NT2/D1 (cell line): ENCODE measurements at regions not wholly inside any gene's neighbourhood (a gene's known extent, or its start where the extent isn't known, plus 50 kb on each side); places are given as distances from the start of the nearest gene placed in this dataset.

ENCODE experiments used
- YY1 ChIP-seq: IDR thresholded peaks from 2 replicates; pipeline ENCODE4 v1.6.1; 2011; ENCODE audit not compliant: insufficient read length, insufficient read depth
- ZNF274 ChIP-seq: IDR thresholded peaks from 2 replicates; pipeline ENCODE4 v1.6.1; 2011; ENCODE audit warnings: mild to moderate bottlenecking, low read depth, low read length

- TF ChIP-seq YY1 (no peak), ZNF274 (no peak)
Observed at GRCh38 chr2:419687-420317, 131.9 kb upstream of the ALKAL2 start.
